Activated naive CD4-positive, alpha-beta T cell treated with anti-CD3 and anti-CD28 coated beads for 36 hours (primary cell): ENCODE measurements at regions not wholly inside any gene's neighbourhood (a gene's known extent, or its start where the extent isn't known, plus 50 kb on each side); places are given as distances from the start of the nearest gene placed in this dataset.
"Not testable (repeated sequence)": the region's sequence is repeated elsewhere in the genome, so short reads cannot be mapped to it uniquely, and the experiment has no call there.

Experiments
- CTCF ChIA-PET: fragments of 350-600 bp; sonication (Branson Sonifier 250); formaldehyde crosslinking; loops from one replicate; lab custom pipeline; 2021; ENCODE audit warnings: antibody characterized with exemption; lab: Charles Lee
- DNase-seq: peaks from one replicate; pipeline ENCODE4 v3.0.0-alpha.2; 2020
- H3K27ac Mint-ChIP-seq: one replicate; pipeline ENCODE4 v1.8.0; 2021; ENCODE audit warnings: mild to moderate bottlenecking, mixed read lengths
- H3K27me3 Mint-ChIP-seq: one replicate; pipeline ENCODE4 v1.8.0; 2021; ENCODE audit warnings: low read depth, mixed read lengths
- H3K36me3 Mint-ChIP-seq: one replicate; pipeline ENCODE4 v1.8.0; 2021; ENCODE audit warnings: low read depth, mixed read lengths
- H3K4me1 Mint-ChIP-seq: one replicate; pipeline ENCODE4 v1.8.0; 2021; ENCODE audit warnings: low read depth, mixed read lengths
- H3K4me3 Mint-ChIP-seq: one replicate; pipeline ENCODE4 v1.8.0; 2021; ENCODE audit warnings: mild to moderate bottlenecking, moderate library complexity, mixed read lengths
- H3K9me3 Mint-ChIP-seq: one replicate; pipeline ENCODE4 v1.8.0; 2021; ENCODE audit warnings: mixed read lengths
- intact Hi-C: fragments of 100-400 bp; cut with micrococcal nuclease; formaldehyde crosslinking; loops from one replicate; pipeline ENCODE4 v1.15.1; 2023

DNA sequence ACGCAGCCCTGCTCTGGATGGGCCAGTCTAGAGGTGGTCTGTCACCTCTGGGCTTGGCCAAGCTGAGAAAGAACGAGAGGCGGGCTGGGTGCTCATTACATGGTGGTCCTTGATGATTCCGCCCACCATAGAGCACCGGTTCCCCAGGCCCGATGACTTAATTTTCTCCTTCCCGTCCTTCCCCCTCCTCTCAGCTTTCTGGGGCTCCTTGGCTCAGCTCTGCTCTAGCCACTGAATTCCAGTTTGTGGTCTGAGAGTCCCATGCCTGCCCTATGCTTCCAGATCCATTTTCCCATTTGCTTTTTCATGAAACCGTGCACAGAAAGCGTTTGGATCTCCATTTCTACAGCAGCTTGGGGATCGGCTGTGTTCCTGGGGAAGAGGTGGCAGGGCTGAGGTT, 318.5 kb upstream of the C1orf174 start:
- H3K4me1 Mint-ChIP-seq, result no peaks in the 10 kb centered on the region
- H3K27me3 Mint-ChIP-seq, result peaks cover 11% of the 10 kb centered on the region
- no peaks in the 10 kb centered on the region for H3K36me3 Mint-ChIP-seq
- no peaks in the 10 kb centered on the region for H3K9me3 Mint-ChIP-seq
- CTCF ChIA-PET, result no interaction called here
- no peak overlapping the region for H3K27ac Mint-ChIP-seq
- no peak overlapping the region for H3K4me3 Mint-ChIP-seq
- DNase-seq, result no peak
- intact Hi-C loops, result no loop called here

DNA sequence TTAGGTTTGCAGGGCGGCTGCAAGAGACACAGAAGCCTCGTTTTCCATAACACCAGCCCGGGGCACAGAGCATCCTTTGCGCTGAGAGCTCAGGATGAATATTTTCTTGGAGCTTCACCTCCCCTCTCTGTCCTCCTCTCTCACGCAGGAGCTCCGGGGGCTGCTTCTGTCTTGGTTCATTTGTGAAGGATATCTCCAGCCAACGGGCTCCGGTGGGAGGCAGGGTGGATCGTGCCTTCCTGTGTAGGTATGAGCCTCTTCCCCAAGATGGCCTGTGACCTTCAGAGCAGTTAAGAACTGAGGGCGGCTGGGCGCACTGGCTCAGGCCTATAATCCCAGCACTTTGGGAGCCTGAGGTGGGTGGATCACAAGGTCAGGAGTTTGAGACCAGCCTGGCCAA, 319.0 kb upstream of the C1orf174 start:
- intact Hi-C loops, result no loop called here
- Mint-ChIP-seq H3K27ac (no peak overlapping the region), H3K9me3 (no peaks in the 10 kb centered on the region), H3K4me1 (no peaks in the 10 kb centered on the region), H3K27me3 (peaks cover 11% of the 10 kb centered on the region), H3K4me3 (no peak overlapping the region), H3K36me3 (no peaks in the 10 kb centered on the region)
- no peak for DNase-seq
- CTCF ChIA-PET, result no interaction called here

DNA sequence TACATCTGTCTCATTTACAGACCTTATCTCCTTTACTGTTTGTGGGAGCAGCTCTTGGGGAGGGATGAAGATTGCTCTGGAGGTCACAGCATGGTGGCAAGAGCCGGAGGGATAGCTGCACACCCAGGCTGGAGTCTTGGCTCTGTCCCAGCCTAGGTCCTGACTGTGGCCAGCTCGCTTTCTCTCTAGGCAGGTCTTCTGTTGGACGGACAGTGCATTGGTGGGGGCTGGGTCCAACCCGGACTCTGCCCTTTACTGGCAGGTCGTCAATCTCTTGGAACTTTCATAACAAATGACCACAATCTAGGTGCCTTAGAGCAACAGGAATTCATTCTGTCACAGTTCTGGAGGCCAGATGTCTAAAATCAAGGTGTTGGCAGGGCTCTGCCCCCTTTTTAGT, 319.8 kb upstream of the C1orf174 start:
- no peaks in the 10 kb centered on the region for H3K36me3 Mint-ChIP-seq
- H3K4me1 Mint-ChIP-seq, result no peaks in the 10 kb centered on the region
- no peaks in the 10 kb centered on the region for H3K9me3 Mint-ChIP-seq
- H3K4me3 Mint-ChIP-seq, result no peak overlapping the region
- CTCF ChIA-PET, result no interaction called here
- peaks cover 11% of the 10 kb centered on the region for H3K27me3 Mint-ChIP-seq
- no peak overlapping the region for H3K27ac Mint-ChIP-seq
- DNase-seq, result no peak
- intact Hi-C loops, result no loop called here

DNA sequence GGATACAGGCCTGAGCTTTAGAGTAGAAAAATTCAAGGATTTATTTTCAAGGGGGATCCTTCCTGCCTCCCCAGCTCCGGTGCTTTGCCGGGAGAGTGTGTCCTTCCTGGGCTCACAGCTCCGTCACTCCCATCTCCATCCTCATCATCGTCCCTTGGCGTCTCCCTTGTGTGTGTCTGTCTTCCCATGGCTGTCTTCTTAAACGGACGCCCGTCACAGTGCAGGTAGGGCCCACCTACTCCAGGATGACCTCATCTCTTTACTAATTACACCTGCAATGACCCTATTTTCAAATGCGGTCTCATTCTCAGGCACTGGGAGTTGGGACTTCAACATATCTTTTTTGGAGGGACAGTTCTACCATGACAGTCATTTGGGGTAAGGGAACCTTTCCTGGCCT, 320.3 kb upstream of the C1orf174 start:
- Mint-ChIP-seq H3K27ac (no peak overlapping the region), H3K4me3 (no peak overlapping the region), H3K36me3 (no peaks in the 10 kb centered on the region), H3K9me3 (no peaks in the 10 kb centered on the region), H3K27me3 (peaks cover 11% of the 10 kb centered on the region), H3K4me1 (no peaks in the 10 kb centered on the region)
- no peak for DNase-seq
- CTCF ChIA-PET, result no interaction called here
- intact Hi-C loops, result no loop called here

DNA sequence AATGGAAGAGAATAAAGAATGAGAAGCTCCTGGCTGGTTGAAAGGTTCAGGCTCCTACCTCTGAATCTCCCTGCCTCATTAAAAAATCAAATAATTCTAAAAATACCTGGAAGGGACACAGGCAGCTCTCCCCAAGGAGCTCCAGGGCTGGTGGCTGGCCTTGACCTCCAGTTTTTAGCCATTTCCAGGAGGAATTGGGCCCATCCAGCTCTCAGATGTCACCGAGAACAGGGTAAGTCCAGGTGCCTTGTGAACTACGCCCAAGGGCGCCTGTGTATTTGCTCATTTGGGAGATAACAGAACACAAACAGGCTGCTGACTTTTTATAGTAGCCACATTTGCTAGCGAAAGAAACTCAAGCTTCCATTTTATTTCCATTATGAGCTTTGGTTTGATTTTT, 321.0 kb upstream of the C1orf174 start:
- no peaks in the 10 kb centered on the region for H3K4me1 Mint-ChIP-seq
- intact Hi-C loops, result no loop called here
- H3K36me3 Mint-ChIP-seq, result no peaks in the 10 kb centered on the region
- CTCF ChIA-PET, result no interaction called here
- no peak for DNase-seq
- H3K4me3 Mint-ChIP-seq, result no peak overlapping the region
- no peak overlapping the region for H3K27ac Mint-ChIP-seq
- H3K9me3 Mint-ChIP-seq, result no peaks in the 10 kb centered on the region
- peaks cover 11% of the 10 kb centered on the region for H3K27me3 Mint-ChIP-seq

DNA sequence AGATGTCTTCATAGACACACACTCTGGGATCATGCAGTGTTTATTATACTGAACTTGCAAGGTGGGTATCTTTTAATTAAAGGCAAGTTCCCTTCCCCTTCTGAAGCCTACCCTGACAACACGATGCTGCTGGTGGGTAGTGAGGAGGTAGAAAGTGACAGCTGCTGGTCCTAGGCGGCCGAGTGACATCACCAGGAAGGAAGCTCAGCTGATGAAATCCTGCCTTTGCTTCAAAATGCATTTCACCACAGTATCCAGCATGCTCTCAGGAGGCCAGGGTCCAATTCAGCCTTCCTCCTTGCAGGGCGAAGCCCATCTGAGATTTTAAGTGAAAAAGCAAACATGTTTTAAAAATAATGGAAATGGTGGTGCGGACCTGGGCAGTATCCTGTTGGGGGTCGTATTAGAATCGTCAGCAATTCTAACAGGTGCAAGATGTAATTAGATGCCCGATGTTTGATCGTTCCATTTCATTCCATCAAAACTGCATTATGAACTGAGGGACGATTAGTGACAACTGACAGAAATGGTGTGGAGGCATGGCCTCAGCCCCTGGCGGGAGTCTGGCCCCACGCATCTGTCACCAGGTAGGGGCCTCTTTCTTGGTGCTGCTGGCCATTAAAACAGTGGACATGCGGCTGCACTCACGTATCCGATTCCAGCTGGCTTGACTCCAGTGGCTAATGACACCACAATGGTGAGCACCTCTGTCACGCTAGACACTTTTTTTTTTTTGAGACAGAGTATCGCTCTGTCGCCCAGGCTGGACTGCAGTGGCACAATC, 324.8 kb upstream of the C1orf174 start:
- H3K36me3 Mint-ChIP-seq, result no peaks in the 10 kb centered on the region
- CTCF ChIA-PET, result no interaction called here
- H3K9me3 Mint-ChIP-seq, result no peaks in the 10 kb centered on the region
- no peak for DNase-seq
- intact Hi-C loops, result no loop called here
- no peak overlapping the region for H3K27ac Mint-ChIP-seq
- H3K4me3 Mint-ChIP-seq, result no peak overlapping the region
- H3K27me3 Mint-ChIP-seq, result peaks cover 6% of the 10 kb centered on the region
- no peaks in the 10 kb centered on the region for H3K4me1 Mint-ChIP-seq

DNA sequence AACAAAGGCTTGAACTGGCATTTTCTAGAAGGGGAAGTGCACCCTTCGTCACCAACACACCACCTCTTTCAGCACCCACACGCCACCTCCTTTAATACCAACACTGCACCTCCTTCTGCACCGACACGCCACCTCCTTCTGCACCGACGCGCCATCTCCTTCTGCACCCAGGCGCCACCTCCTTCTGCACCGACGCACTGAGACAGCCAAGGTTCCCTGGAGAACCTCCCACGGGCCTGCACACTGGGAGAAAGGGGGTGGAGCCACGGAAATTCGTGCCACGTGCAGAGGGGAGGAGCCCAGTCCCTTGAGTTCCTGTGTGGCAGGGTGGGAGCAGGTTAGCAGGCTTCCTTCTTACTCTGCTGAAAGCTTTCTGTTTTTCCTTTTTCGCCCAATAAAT, 327.9 kb upstream of the C1orf174 start:
- CTCF ChIA-PET, result no interaction called here
- intact Hi-C loops, result no loop called here
- Mint-ChIP-seq H3K27ac (no peak overlapping the region), H3K4me1 (no peaks in the 10 kb centered on the region), H3K9me3 (no peaks in the 10 kb centered on the region), H3K36me3 (no peaks in the 10 kb centered on the region), H3K27me3 (peaks cover 8% of the 10 kb centered on the region), H3K4me3 (no peak overlapping the region)
- DNase-seq, result no peak

DNA sequence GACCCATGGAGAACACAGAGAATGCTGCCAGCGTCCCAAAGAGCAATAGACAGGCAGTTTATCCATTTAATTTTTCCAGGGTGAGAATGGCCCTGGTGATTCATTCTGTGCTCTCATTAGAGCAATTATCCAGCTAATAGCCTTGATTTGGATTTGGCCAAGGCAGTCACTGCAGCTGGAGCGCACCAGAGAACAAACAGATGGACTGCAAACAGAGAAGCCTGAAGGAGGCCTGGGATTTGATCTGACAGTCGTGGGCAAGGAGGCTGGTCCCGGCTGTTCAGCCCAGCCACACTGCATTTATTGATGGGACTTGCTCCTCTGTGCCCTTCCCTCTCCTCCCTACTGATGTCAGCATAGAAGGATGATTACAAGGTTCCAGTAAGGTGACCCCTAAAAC, 353.9 kb upstream of the C1orf174 start:
- CTCF ChIA-PET, result no interaction called here
- DNase-seq, result no peak
- H3K4me3 Mint-ChIP-seq, result no peak overlapping the region
- peaks cover 22% of the 10 kb centered on the region for H3K27me3 Mint-ChIP-seq
- no peak overlapping the region for H3K27ac Mint-ChIP-seq
- H3K9me3 Mint-ChIP-seq, result peaks cover 19% of the 10 kb centered on the region
- intact Hi-C loops, result no loop called here
- H3K36me3 Mint-ChIP-seq, result peaks cover 1% of the 10 kb centered on the region
- H3K4me1 Mint-ChIP-seq, result no peaks in the 10 kb centered on the region

DNA sequence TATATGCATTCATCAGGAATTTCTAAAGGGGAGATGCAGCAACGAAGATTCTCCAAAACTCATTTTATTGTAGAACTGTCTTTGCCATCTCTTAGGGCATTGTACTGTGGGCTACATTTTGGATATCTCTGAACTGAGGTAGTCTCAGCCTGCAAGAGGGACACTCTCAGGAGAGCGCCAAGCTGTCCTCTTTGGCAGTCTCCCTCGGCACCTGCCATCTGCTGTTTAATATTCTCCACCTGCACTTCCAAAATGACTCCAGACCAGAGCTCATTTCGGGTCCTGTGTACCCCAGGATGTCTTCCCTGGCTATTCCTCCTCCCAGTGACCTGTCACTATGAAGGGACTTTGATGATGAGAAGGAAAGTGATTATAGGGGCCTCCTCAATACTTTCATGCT, 356.3 kb upstream of the C1orf174 start:
- no peak overlapping the region for H3K4me3 Mint-ChIP-seq
- H3K9me3 Mint-ChIP-seq, result peaks cover 23% of the 10 kb centered on the region
- H3K27ac Mint-ChIP-seq, result no peak overlapping the region
- H3K4me1 Mint-ChIP-seq, result no peaks in the 10 kb centered on the region
- CTCF ChIA-PET, result no interaction called here
- peaks cover 17% of the 10 kb centered on the region for H3K27me3 Mint-ChIP-seq
- H3K36me3 Mint-ChIP-seq, result peaks cover 1% of the 10 kb centered on the region
- intact Hi-C loops, result no loop called here
- DNase-seq, result no peak

DNA sequence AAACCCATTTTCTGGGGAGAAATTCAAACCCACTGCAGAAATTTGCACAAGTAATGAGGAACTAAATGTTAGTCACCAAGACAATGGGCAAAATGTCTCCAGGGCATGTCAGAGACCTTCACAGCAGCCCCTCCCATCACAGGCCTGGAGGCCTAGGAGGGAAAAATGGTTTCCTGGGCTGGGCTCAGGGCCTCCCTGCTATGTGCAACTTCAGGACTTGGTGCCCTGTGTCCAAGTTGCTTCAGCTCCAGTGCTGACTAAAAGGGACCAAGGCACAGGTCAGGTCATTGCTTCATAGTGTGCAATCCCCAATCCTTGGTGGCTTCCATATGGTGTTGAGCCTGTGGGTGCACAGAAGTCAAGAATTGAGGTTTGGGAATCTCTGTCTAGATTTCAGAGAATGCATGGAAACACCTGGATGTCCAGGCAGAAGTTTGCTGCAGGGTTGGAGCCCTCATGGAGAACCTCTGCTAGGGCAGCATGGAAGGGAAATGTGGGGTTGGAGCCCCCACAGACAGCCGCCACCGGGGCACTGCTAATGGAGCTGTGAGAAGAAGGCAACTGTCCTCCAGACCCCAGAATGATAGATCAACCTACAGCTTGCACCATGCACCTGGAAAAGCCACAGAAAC, 358.2 kb upstream of the C1orf174 start:
- H3K9me3 Mint-ChIP-seq, result peaks cover 23% of the 10 kb centered on the region
- DNase-seq, CTCF ChIA-PET, H3K36me3 Mint-ChIP-seq, H3K4me1 Mint-ChIP-seq, H3K4me3 Mint-ChIP-seq, H3K27ac Mint-ChIP-seq, intact Hi-C loops: not testable (repeated sequence)
- H3K27me3 Mint-ChIP-seq, result peaks cover 16% of the 10 kb centered on the region

DNA sequence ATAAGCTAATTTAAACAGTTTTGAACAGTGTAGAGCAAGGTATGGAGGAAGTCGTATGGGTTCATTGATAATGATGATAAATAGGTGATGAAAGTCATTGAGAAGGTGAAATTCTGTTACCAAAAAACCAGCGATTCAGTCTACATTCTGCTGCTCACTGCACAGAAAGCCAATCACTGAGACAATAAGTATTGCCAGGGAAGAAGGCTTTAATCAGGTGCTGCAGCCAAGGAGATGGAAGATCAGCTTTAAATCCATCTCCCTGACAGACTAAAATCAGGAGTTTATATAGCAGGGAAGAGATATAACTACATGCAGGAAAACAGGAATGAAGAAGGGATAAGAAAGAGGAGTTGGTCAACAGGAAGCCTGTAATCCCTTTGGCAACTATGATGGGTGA, 361.3 kb upstream of the C1orf174 start:
- Mint-ChIP-seq H3K4me3 (no peak overlapping the region), H3K9me3 (peaks cover 23% of the 10 kb centered on the region), H3K27me3 (peaks cover 25% of the 10 kb centered on the region), H3K36me3 (peaks cover 1% of the 10 kb centered on the region), H3K27ac (no peak overlapping the region), H3K4me1 (no peaks in the 10 kb centered on the region)
- intact Hi-C loops, result no loop called here
- DNase-seq, result no peak
- CTCF ChIA-PET, result no interaction called here

DNA sequence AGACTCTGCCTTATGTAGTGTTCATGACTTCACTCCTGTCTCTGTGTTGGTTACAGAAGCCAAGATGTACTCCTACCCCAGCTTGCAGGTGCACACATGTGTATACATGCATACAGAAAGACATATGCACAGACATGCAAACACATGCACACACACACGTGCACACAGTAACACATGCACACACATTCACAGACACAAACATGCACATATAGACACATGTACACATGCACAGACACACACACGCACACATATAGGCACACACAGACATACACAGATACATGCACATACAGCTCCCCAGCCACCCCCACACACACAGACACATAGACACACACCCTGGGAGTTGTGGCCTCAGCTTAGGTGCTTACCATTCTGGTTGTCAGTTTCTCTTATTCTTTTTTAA, 362.6 kb upstream of the C1orf174 start:
- no peaks in the 10 kb centered on the region for H3K36me3 Mint-ChIP-seq
- H3K9me3 Mint-ChIP-seq, result peaks cover 16% of the 10 kb centered on the region
- CTCF ChIA-PET, result no interaction called here
- intact Hi-C loops, result no loop called here
- H3K27ac Mint-ChIP-seq, result no peak overlapping the region
- no peak for DNase-seq
- H3K4me1 Mint-ChIP-seq, result peaks cover 3% of the 10 kb centered on the region
- H3K4me3 Mint-ChIP-seq, result no peak overlapping the region
- H3K27me3 Mint-ChIP-seq, result peaks cover 27% of the 10 kb centered on the region

DNA sequence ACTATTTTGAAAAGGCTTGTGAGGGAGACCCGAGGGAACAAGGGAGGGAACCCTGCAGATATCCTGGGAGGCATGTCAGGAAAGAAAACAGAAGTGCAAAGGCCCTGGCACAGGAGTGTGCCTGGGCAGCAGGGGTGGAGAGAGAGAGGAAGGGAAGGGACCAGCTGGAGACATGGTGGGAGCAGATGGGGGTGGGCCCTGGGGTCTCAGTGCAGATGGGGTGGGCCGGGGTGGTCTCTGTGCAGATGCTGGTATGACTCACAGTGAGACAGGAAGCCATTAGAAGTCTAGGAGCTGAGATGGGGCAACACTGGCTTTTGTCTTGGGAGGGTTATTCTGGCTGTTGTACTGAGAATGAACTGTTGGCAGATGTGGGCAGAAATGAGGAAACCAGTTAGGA, 363.6 kb upstream of the C1orf174 start:
- H3K9me3 Mint-ChIP-seq, result peaks cover 7% of the 10 kb centered on the region
- H3K4me3 Mint-ChIP-seq, result no peak overlapping the region
- H3K4me1 Mint-ChIP-seq, result peaks cover 4% of the 10 kb centered on the region
- no peak for DNase-seq
- no peaks in the 10 kb centered on the region for H3K36me3 Mint-ChIP-seq
- peaks cover 27% of the 10 kb centered on the region for H3K27me3 Mint-ChIP-seq
- no peak overlapping the region for H3K27ac Mint-ChIP-seq
- intact Hi-C loops, result no loop called here
- CTCF ChIA-PET, result no interaction called here
